Naive B cell (primary cell): ENCODE measurements at regions not wholly inside any gene's neighbourhood (a gene's known extent, or its start where the extent isn't known, plus 50 kb on each side); places are given as distances from the start of the nearest gene placed in this dataset.

Experiments used
- ATAC-seq, 2 donors: fragments of 150-1000 bp; cut with Tn5 transposase; 2 replicates each; pipeline ENCODE4 v1.10.0; 2021; ENCODE audit warnings: low read depth in 2 of 2, mild to moderate bottlenecking in 2 of 2, moderate library complexity in 2 of 2
- DNase-seq: peaks from one replicate; pipeline ENCODE4 v3.0.0; 2022
- H3K27ac Mint-ChIP-seq, 6 donors: one replicate each; pipeline ENCODE4 v1.8.0; 2020 to 2022; ENCODE audit warnings: mild to moderate bottlenecking in 6 of 6, mixed read lengths in 6 of 6, moderate library complexity in 5 of 6, inconsistent platforms in 2 of 6
- H3K27me3 Mint-ChIP-seq, 3 donors: one replicate each; pipeline ENCODE4 v1.8.0; 2021 to 2022; ENCODE audit warnings: mixed read lengths in 3 of 3, mild to moderate bottlenecking in 1 of 3
- H3K36me3 Mint-ChIP-seq, 2 donors: one replicate each; pipeline ENCODE4 v1.8.0; 2020 to 2022; ENCODE audit warnings: mixed read lengths in 2 of 2, inconsistent platforms in 1 of 2, mild to moderate bottlenecking in 1 of 2
- H3K4me1 Mint-ChIP-seq, 3 donors: one replicate each; pipeline ENCODE4 v1.8.0; 2020 to 2022; ENCODE audit warnings: mixed read lengths in 3 of 3, inconsistent platforms in 1 of 3, mild to moderate bottlenecking in 1 of 3, moderate library complexity in 1 of 3
- H3K4me3 Mint-ChIP-seq, 8 donors: one replicate each; pipeline ENCODE4 v1.8.0; 2020 to 2022; ENCODE audit warnings: mild to moderate bottlenecking in 8 of 8, mixed read lengths in 8 of 8, moderate library complexity in 8 of 8, inconsistent platforms in 2 of 8
- H3K9me3 Mint-ChIP-seq, 7 donors: one replicate each; pipeline ENCODE4 v1.8.0; 2020 to 2022; ENCODE audit warnings: mixed read lengths in 7 of 7, mild to moderate bottlenecking in 5 of 7, inconsistent platforms in 2 of 7, moderate library complexity in 1 of 7

- DNase-seq: no peak
- no peaks in the 10 kb centered on the region for H3K4me1 Mint-ChIP-seq
- no peak overlapping the region for H3K4me3 Mint-ChIP-seq
- ATAC-seq: no peak
- H3K27ac Mint-ChIP-seq: no peak overlapping the region
- H3K36me3 Mint-ChIP-seq: no peaks in the 10 kb centered on the region
- H3K27me3 Mint-ChIP-seq: peaks cover 0 to 5% (median 0%) of the 10 kb centered on the region in 3 donors
- no peaks in the 10 kb centered on the region for H3K9me3 Mint-ChIP-seq
These were observed 103.2 kb upstream of the DAAM1 start for GRCh38 chr14:59085207-59085739.

DNA sequence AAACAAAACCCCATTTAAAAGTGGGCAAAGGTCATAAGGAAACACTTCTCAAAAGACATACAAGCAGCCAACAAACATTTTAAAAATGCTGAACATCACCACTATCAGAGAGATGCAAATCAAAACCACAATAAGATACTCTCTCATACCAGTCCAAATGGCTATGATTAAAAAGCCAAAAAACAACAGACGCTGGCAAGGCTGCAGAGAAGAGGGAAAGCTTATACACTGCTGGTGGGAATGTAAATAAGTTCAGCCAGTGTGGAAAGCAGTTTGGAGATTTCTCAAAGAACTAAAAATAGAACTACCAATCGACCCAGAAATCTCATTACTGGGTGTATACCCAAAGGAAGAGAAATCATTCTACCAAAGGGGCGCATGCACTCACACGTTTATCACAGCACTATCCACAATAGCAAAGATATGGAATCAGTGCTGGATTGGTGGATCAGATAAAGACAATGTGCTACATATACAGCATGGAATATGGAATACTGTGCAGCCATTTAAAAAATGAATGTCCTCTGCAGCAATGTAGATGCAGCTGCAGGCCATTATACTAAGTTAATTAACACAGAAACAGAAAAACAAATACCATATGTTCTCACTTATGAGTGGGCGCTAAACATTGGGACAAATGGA lies 102.1 kb upstream of the DAAM1 start:
- no peak for ATAC-seq
- no peak overlapping the region for H3K27ac Mint-ChIP-seq
- H3K4me1 Mint-ChIP-seq: no peaks in the 10 kb centered on the region

DNA sequence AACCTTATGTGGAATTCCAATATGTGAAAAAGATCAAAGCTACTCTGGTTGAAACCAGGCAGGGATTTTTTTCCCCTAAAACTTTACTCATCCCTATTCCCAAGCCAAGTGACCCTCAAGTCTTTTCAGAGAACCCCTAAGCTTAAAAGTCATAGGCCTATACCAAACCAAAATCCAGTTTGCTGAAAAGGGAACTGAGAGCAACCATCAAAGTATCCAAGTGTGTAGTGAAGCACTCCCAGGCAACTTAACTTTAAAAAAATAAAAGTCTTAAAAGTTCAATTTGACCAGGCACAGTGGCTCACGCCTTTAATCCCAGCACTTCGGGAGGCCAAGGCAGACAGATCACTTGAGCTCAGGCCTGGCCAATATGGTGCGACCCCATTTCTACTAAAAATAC lies 101.2 kb upstream of the DAAM1 start:
- Mint-ChIP-seq H3K27ac (no peak overlapping the region), H3K4me3 (no peak overlapping the region), H3K36me3 (no peaks in the 10 kb centered on the region), H3K9me3 (no peaks in the 10 kb centered on the region), H3K27me3 (peaks cover 0 to 13% (median 0%) of the 10 kb centered on the region in 3 donors), H3K4me1 (no peaks in the 10 kb centered on the region)
- ATAC-seq (no peak), DNase-seq (no peak)

More for the DNA sequence above, 102.1 kb upstream of the DAAM1 start:
- Mint-ChIP-seq H3K9me3 (no peaks in the 10 kb centered on the region), H3K4me3 (no peak overlapping the region), H3K27me3 (peaks cover 0 to 12% (median 0%) of the 10 kb centered on the region in 3 donors), H3K36me3 (no peaks in the 10 kb centered on the region)
- DNase-seq: no peak

GRCh38 chr14:59087711-59088110 lies 100.8 kb upstream of the DAAM1 start:
- Mint-ChIP-seq H3K9me3 (no peaks in the 10 kb centered on the region), H3K27ac (no peak overlapping the region), H3K36me3 (no peaks in the 10 kb centered on the region), H3K27me3 (peaks cover under 1 to 13% (median under 1%) of the 10 kb centered on the region in 3 donors), H3K4me1 (no peaks in the 10 kb centered on the region), H3K4me3 (no peak overlapping the region)
- no peak for ATAC-seq
- no peak for DNase-seq

DNA sequence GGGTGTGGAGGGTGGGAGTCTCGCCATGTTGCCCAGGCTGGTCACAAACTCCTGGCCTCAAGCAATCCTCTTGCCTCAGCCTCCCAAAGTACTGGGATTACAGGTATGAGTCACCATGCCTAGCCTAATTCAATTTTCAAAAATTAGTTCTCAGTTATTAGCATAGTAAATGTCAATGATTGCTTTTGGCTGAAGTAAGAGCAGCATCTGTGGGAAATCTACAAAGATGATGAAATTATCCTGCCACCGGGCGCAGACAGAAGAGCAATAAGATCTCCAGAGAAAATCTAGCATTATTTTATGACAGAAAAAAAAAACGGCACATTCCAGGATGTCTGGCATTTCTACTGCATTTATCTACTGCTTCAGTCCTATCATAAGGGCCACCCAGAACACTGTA lies 97.9 kb upstream of the DAAM1 start:
- DNase-seq (no peak), ATAC-seq (no peak)
- H3K4me3 Mint-ChIP-seq: no peak overlapping the region
- H3K9me3 Mint-ChIP-seq: no peaks in the 10 kb centered on the region
- H3K27me3 Mint-ChIP-seq: peaks cover 7 to 13% (median 9%) of the 10 kb centered on the region in 3 donors
- H3K36me3 Mint-ChIP-seq: no peaks in the 10 kb centered on the region
- no peak overlapping the region for H3K27ac Mint-ChIP-seq
- no peaks in the 10 kb centered on the region for H3K4me1 Mint-ChIP-seq

DNA sequence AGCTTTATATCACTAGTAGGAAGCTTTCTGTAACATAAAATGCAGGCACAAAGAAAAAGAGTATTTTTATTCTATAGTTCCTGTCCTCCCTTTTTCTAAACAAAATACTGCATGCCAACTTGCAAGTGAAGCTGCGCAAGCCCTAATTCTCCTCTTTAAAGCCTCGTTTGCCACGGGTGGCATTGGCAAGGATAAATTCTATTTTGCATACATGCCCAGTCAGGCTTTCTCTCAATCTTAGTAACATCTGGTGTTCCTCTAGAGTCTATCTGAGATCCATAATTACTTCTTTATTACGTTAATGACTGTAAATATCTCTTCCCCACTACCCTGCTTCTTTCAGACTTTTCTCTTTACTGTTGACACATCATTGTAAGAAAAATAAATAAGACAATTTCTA lies 97.1 kb upstream of the DAAM1 start:
- H3K27me3 Mint-ChIP-seq: peaks cover 7 to 13% (median 9%) of the 10 kb centered on the region in 3 donors
- ATAC-seq (no peak), DNase-seq (no peak)
- H3K9me3 Mint-ChIP-seq: no peaks in the 10 kb centered on the region
- H3K36me3 Mint-ChIP-seq: no peaks in the 10 kb centered on the region
- H3K4me1 Mint-ChIP-seq: no peaks in the 10 kb centered on the region
- H3K4me3 Mint-ChIP-seq: no peak overlapping the region
- H3K27ac Mint-ChIP-seq: no peak overlapping the region

DNA sequence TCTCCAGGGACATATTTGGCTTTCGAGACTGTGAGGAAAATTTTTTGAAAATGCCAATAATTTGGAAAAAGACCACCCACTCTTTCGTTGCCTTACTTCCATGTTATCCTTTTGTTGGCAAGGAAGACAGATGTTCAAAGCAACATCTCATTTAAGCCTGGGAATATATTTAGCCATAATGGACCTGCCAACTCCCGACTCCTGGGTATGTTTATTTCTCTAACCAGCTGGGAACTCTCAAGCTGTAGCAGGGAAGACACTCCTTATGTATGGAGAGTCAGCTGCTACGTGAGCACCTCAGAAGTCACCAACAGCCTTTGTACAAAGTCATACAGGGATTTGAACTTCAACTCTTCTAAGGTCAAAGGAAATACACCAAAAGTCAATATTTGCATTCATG lies 96.5 kb upstream of the DAAM1 start:
- ATAC-seq (no peak), DNase-seq (no peak)
- H3K9me3 Mint-ChIP-seq: no peaks in the 10 kb centered on the region
- peaks cover 7 to 13% (median 9%) of the 10 kb centered on the region in 3 donors for H3K27me3 Mint-ChIP-seq
- H3K4me3 Mint-ChIP-seq: no peak overlapping the region
- H3K27ac Mint-ChIP-seq: no peak overlapping the region
- H3K36me3 Mint-ChIP-seq: no peaks in the 10 kb centered on the region
- H3K4me1 Mint-ChIP-seq: no peaks in the 10 kb centered on the region

GRCh38 chr14:59093902-59094301 lies 94.6 kb upstream of the DAAM1 start:
- peaks cover 7 to 13% (median 9%) of the 10 kb centered on the region in 3 donors for H3K27me3 Mint-ChIP-seq
- DNase-seq (no peak), ATAC-seq (no peak)
- H3K4me3 Mint-ChIP-seq: no peak overlapping the region
- no peaks in the 10 kb centered on the region for H3K9me3 Mint-ChIP-seq
- no peak overlapping the region for H3K27ac Mint-ChIP-seq
- no peaks in the 10 kb centered on the region for H3K36me3 Mint-ChIP-seq
- no peaks in the 10 kb centered on the region for H3K4me1 Mint-ChIP-seq

DNA sequence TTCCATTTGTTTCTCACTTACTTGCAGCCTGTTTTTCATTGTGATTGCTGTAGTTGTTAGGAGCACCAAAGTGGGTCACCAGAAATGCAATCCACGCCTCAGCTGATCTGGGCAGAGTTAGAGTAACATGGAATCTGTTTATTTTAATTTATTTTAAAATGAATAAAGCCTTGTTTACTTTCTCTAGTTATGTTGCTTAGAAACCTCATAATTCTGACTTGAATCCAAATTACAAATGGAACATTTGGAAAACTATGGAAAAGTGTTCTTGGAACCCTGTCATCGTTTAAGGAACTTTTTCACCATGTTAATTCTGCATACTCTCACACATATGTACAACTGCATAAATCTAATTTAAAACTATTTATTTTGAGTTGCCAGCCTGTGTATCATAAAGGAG lies 92.2 kb upstream of the DAAM1 start:
- Mint-ChIP-seq H3K4me3 (no peak overlapping the region), H3K36me3 (no peaks in the 10 kb centered on the region), H3K27me3 (peaks cover 6 to 16% (median 14%) of the 10 kb centered on the region in 3 donors), H3K4me1 (no peaks in the 10 kb centered on the region), H3K9me3 (no peaks in the 10 kb centered on the region), H3K27ac (no peak overlapping the region)
- DNase-seq (no peak), ATAC-seq (no peak)

GRCh38 chr14:59097681-59098080 lies 90.8 kb upstream of the DAAM1 start:
- Mint-ChIP-seq H3K4me3 (no peak overlapping the region), H3K27ac (no peak overlapping the region), H3K4me1 (no peaks in the 10 kb centered on the region), H3K27me3 (peaks cover 0 to 23% (median 14%) of the 10 kb centered on the region in 3 donors), H3K36me3 (no peaks in the 10 kb centered on the region), H3K9me3 (no peaks in the 10 kb centered on the region)
- ATAC-seq: no peak
- DNase-seq: no peak

GRCh38 chr14:59098377-59098776 lies 90.1 kb upstream of the DAAM1 start:
- no peak for ATAC-seq
- Mint-ChIP-seq H3K36me3 (no peaks in the 10 kb centered on the region), H3K27ac (no peak overlapping the region), H3K9me3 (no peaks in the 10 kb centered on the region), H3K4me3 (no peak overlapping the region), H3K27me3 (peaks cover 0 to 16% (median 7%) of the 10 kb centered on the region in 3 donors), H3K4me1 (no peaks in the 10 kb centered on the region)
- DNase-seq: no peak

GRCh38 chr14:59100205-59100604 lies 88.3 kb upstream of the DAAM1 start:
- ATAC-seq: no peak
- Mint-ChIP-seq H3K27ac (no peak overlapping the region), H3K27me3 (peaks cover 0 to 15% (median 13%) of the 10 kb centered on the region in 3 donors), H3K4me3 (no peak overlapping the region), H3K4me1 (no peaks in the 10 kb centered on the region), H3K9me3 (no peaks in the 10 kb centered on the region), H3K36me3 (no peaks in the 10 kb centered on the region)
- DNase-seq: no peak

GRCh38 chr14:59101476-59101875 lies 87.0 kb upstream of the DAAM1 start:
- Mint-ChIP-seq H3K36me3 (peaks cover 0 to 1% of the 10 kb centered on the region in 2 donors), H3K27ac (no peak overlapping the region), H3K4me1 (no peaks in the 10 kb centered on the region), H3K9me3 (no peaks in the 10 kb centered on the region), H3K4me3 (no peak overlapping the region), H3K27me3 (peaks cover 0 to 15% (median 15%) of the 10 kb centered on the region in 3 donors)
- no peak for DNase-seq
- ATAC-seq: no peak

- no peak for DNase-seq
These were observed 85.1 kb upstream of the DAAM1 start for GRCh38 chr14:59103396-59103795.

More at GRCh38 chr14:59103396-59103795, 85.1 kb upstream of the DAAM1 start:
- Mint-ChIP-seq H3K9me3 (peaks cover 0 to 3% (median 0%) of the 10 kb centered on the region in 7 donors), H3K4me3 (no peak overlapping the region), H3K27me3 (peaks cover 0 to 29% (median 15%) of the 10 kb centered on the region in 3 donors), H3K4me1 (peaks cover 3 to 19% (median 8%) of the 10 kb centered on the region in 3 donors), H3K27ac (no peak overlapping the region), H3K36me3 (peaks cover 0 to 5% of the 10 kb centered on the region in 2 donors)
- ATAC-seq: no peak
